MM.1S (cell line): ENCODE measurements at regions not wholly inside any gene's neighbourhood (a gene's known extent, or its start where the extent isn't known, plus 50 kb on each side); places are given as distances from the start of the nearest gene placed in this dataset.

Source experiments
- DNase-seq: peaks from one replicate; pipeline ENCODE4 v3.0.0-alpha.2; 2015
- H2AFZ ChIP-seq: fragments of 300-600 bp; sonication (generic); 2 replicates; pipeline ENCODE4 v1.6.0; 2016; ENCODE audit warnings: antibody characterized with exemption, low read length
- H3F3A ChIP-seq: fragments of 300-600 bp; sonication (generic); 2 replicates; pipeline ENCODE4 v1.6.1; 2016; ENCODE audit warnings: mild to moderate bottlenecking, antibody characterized with exemption, low read length, moderate library complexity, mixed read lengths; ENCODE audit not compliant: insufficient read depth
- H3K27ac ChIP-seq: fragments of 300-600 bp; sonication (generic); 2 replicates; pipeline ENCODE4 v1.5.1; 2016; ENCODE audit warnings: mild to moderate bottlenecking, low read length
- H3K27me3 ChIP-seq: fragments of 300-600 bp; sonication (generic); replicated peaks from 2 replicates; pipeline ENCODE4 v1.6.0; 2016; ENCODE audit warnings: low read length; ENCODE audit not compliant: insufficient read depth
- H3K36me3 ChIP-seq: fragments of 300-600 bp; sonication (generic); replicated peaks from 2 replicates; pipeline ENCODE4 v1.6.1; 2016; ENCODE audit warnings: mild to moderate bottlenecking, low read length, mixed read lengths; ENCODE audit not compliant: insufficient read depth
- H3K4me1 ChIP-seq: fragments of 300-600 bp; sonication (generic); 2 replicates; pipeline ENCODE4 v1.6.1; 2016; ENCODE audit warnings: low read length, mixed read lengths
- H3K4me2 ChIP-seq: fragments of 300-600 bp; sonication (generic); 2 replicates; pipeline ENCODE4 v1.6.0; 2016; ENCODE audit warnings: low read depth, low read length
- H3K4me3 ChIP-seq: fragments of 300-600 bp; sonication (generic); 2 replicates; pipeline ENCODE4 v1.5.1; 2016; ENCODE audit warnings: low read length, mixed read lengths
- H3K79me2 ChIP-seq: fragments of 300-600 bp; sonication (generic); 2 replicates; pipeline ENCODE4 v1.6.1; 2016; ENCODE audit warnings: mixed run types, low read length, mixed read lengths
- H3K9ac ChIP-seq: fragments of 300-600 bp; sonication (generic); 2 replicates; pipeline ENCODE4 v1.6.1; 2016; ENCODE audit warnings: low read length, mixed read lengths
- H3K9me2 ChIP-seq: fragments of 300-600 bp; sonication (generic); replicated peaks from 2 replicates; pipeline ENCODE4 v1.6.1; 2016; ENCODE audit warnings: mild to moderate bottlenecking, low read length, mixed read lengths; ENCODE audit not compliant: insufficient read depth
- H3K9me3 ChIP-seq: fragments of 300-600 bp; sonication (generic); replicated peaks from 2 replicates; pipeline ENCODE4 v1.6.1; 2016; ENCODE audit warnings: mild to moderate bottlenecking, low read length, mixed read lengths; ENCODE audit not compliant: insufficient read depth
- H4K20me1 ChIP-seq: fragments of 300-600 bp; sonication (generic); 2 replicates; pipeline ENCODE4 v1.6.1; 2016; ENCODE audit warnings: mild to moderate bottlenecking, low read length, moderate library complexity, mixed read lengths; ENCODE audit not compliant: insufficient read depth
- CTCF ChIP-seq: fragments of 300-600 bp; sonication (generic); IDR thresholded peaks from 2 replicates; pipeline ENCODE4 v1.5.1; 2016; ENCODE audit warnings: antibody characterized with exemption, low read length, mixed read lengths
- EZH2 ChIP-seq: fragments of 300-600 bp; sonication (generic); optimal IDR thresholded peaks from 2 replicates; pipeline ENCODE3; 2017; ENCODE audit warnings: low read depth, mild to moderate bottlenecking, antibody characterized with exemption, low read length, mixed read lengths
- EZH2phosphoT487 ChIP-seq: fragments of 300-600 bp; sonication (generic); IDR thresholded peaks from 2 replicates; pipeline ENCODE4 v1.6.1; 2018; ENCODE audit warnings: antibody characterized with exemption, low read length

GRCh38 chr2:207226671-207227061 is 60.9 kb upstream of the KLF7 start:
- Histone ChIP-seq H3F3A (no peaks in the 10 kb centered on the region), H3K9me3 (no peaks in the 10 kb centered on the region), H3K9me2 (no peaks in the 10 kb centered on the region), H3K79me2 (no peaks in the 10 kb centered on the region), H3K27me3 (no peaks in the 10 kb centered on the region), H3K9ac (no peak overlapping the region), H2AFZ (no peak overlapping the region), H4K20me1 (no peaks in the 10 kb centered on the region), H3K4me1 (no peaks in the 10 kb centered on the region), H3K27ac (no peak overlapping the region), H3K4me2 (no peak overlapping the region), H3K4me3 (no peak overlapping the region), H3K36me3 (no peaks in the 10 kb centered on the region)
- no peak for TF ChIP-seq CTCF
- DNase-seq = no peak

- no peak overlapping the region for H3K27ac ChIP-seq
- H3K4me3 ChIP-seq = no peak overlapping the region
- no peak for TF ChIP-seq EZH2phosphoT487
- TF ChIP-seq CTCF = no peak
- no peak for TF ChIP-seq EZH2
- no peak for DNase-seq
- H3K27me3 ChIP-seq = no peaks in the 10 kb centered on the region
- no peaks in the 10 kb centered on the region for H3K4me1 ChIP-seq
- no peaks in the 10 kb centered on the region for H3K36me3 ChIP-seq
- H3K79me2 ChIP-seq = no peaks in the 10 kb centered on the region
- no peaks in the 10 kb centered on the region for H4K20me1 ChIP-seq
- H3F3A ChIP-seq = no peaks in the 10 kb centered on the region
- no peaks in the 10 kb centered on the region for H3K9me2 ChIP-seq
- no peak overlapping the region for H2AFZ ChIP-seq
- no peak overlapping the region for H3K4me2 ChIP-seq
- H3K9me3 ChIP-seq = no peaks in the 10 kb centered on the region
- no peak overlapping the region for H3K9ac ChIP-seq
These were observed 61.5 kb upstream of the KLF7 start for GRCh38 chr2:207227062-207227748.

GRCh38 chr2:207227749-207228145 is 62.0 kb upstream of the KLF7 start:
- no peaks in the 10 kb centered on the region for H3F3A ChIP-seq
- H3K9ac ChIP-seq = no peak overlapping the region
- H2AFZ ChIP-seq = no peak overlapping the region
- H3K4me3 ChIP-seq = no peak overlapping the region
- no peaks in the 10 kb centered on the region for H3K9me3 ChIP-seq
- H3K9me2 ChIP-seq = no peaks in the 10 kb centered on the region
- H3K4me2 ChIP-seq = no peak overlapping the region
- no peaks in the 10 kb centered on the region for H3K79me2 ChIP-seq
- TF ChIP-seq EZH2phosphoT487 = no peak
- no peak for TF ChIP-seq CTCF
- no peak for TF ChIP-seq EZH2
- no peak for DNase-seq
- no peaks in the 10 kb centered on the region for H3K36me3 ChIP-seq
- no peak overlapping the region for H3K27ac ChIP-seq
- no peaks in the 10 kb centered on the region for H4K20me1 ChIP-seq
- H3K4me1 ChIP-seq = no peaks in the 10 kb centered on the region
- H3K27me3 ChIP-seq = no peaks in the 10 kb centered on the region
